ENCODE measurements at regions not wholly inside any gene's neighbourhood (a gene's known extent, or its start where the extent isn't known, plus 50 kb on each side); places are given as distances from the start of the nearest gene placed in this dataset.

DNA sequence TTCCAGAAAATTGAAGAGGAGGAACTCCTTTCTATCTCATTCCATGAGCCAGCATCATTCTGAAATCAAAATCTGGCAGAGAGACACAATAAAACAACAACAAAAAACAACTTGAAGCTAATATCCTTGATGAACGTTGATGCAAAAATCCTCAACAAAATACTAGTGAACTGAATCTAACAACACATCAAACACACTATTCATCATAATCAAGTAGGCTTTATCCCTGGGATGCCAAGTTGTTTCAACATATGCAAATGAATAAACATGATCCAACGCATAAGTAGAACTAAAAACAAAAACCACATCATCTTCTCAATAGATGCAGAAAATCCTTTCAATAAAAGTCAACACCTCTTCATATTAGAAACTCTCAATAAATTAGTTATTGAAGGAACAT is 335.3 kb upstream of the BRINP3 start:
- CTCF ChIA-PET (ENCODE audit: low intra/inter-chr PET ratio): no interaction called here
- no peak for ATAC-seq
- POLR2A ChIA-PET: no interaction called here
- FAIRE-seq: no peak
- in situ Hi-C loops (cut with MboI): no loop called here
- H3K9me3 ChIP-seq (replicated peaks; ENCODE audit: control insufficient read depth, insufficient read depth, low read depth, low read length): no peaks in the 10 kb centered on the region
- H3K9me1 ChIP-seq (ENCODE audit: control insufficient read depth, insufficient read depth, low read length): no peaks in the 10 kb centered on the region
- no peaks in the 10 kb centered on the region for H3K27me3 ChIP-seq (ENCODE audit: control insufficient read depth in 2 of 2, insufficient read depth in 2 of 2, low read length in 2 of 2)
- no peaks in the 10 kb centered on the region for H4K20me1 ChIP-seq (replicated peaks; ENCODE audit: control insufficient read depth, insufficient read depth, low read length)
- H3K36me3 ChIP-seq (ENCODE audit: control insufficient read depth, insufficient read depth, low read length): no peaks in the 10 kb centered on the region
- 0% methylated on average over 2 of the region's 2 CpGs for WGBS (ENCODE audit: insufficient coverage, low coverage, missing lambda C conversion rate)
- H3K27ac ChIP-seq (ENCODE audit: extremely low read depth, low read depth, low read length): no peak overlapping the region
- no peak for DNase-seq (ENCODE audit: extremely low read depth in 1 of 4, low spot score in 3 of 4)
- intact Hi-C loops (cut with micrococcal nuclease): no loop called here
- no peak overlapping the region for H3K9ac ChIP-seq (ENCODE audit: insufficient read depth in 1 of 2, low read depth in 2 of 2, low read length in 2 of 2)
- TF ChIP-seq, protein P1, sequence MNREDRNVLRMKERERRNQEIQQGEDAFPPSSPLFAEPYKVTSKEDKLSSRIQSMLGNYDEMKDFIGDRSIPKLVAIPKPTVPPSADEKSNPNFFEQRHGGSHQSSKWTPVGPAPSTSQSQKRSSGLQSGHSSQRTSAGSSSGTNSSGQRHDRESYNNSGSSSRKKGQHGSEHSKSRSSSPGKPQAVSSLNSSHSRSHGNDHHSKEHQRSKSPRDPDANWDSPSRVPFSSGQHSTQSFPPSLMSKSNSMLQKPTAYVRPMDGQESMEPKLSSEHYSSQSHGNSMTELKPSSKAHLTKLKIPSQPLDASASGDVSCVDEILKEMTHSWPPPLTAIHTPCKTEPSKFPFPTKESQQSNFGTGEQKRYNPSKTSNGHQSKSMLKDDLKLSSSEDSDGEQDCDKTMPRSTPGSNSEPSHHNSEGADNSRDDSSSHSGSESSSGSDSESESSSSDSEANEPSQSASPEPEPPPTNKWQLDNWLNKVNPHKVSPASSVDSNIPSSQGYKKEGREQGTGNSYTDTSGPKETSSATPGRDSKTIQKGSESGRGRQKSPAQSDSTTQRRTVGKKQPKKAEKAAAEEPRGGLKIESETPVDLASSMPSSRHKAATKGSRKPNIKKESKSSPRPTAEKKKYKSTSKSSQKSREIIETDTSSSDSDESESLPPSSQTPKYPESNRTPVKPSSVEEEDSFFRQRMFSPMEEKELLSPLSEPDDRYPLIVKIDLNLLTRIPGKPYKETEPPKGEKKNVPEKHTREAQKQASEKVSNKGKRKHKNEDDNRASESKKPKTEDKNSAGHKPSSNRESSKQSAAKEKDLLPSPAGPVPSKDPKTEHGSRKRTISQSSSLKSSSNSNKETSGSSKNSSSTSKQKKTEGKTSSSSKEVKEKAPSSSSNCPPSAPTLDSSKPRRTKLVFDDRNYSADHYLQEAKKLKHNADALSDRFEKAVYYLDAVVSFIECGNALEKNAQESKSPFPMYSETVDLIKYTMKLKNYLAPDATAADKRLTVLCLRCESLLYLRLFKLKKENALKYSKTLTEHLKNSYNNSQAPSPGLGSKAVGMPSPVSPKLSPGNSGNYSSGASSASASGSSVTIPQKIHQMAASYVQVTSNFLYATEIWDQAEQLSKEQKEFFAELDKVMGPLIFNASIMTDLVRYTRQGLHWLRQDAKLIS (CRISPR knock-in tag; IDR thresholded peaks at IDR 0.05): no peak
- TF ChIP-seq NFIC (IDR thresholded peaks at IDR 0.05): no peak
- no peak for TF ChIP-seq SMARCC2 (IDR thresholded peaks at IDR 0.05; ENCODE audit: low read depth)
- no TSS peak for BruUV-seq (replicated peaks)
- no peaks in the 10 kb centered on the region for H3K79me2 ChIP-seq (ENCODE audit: control insufficient read depth, insufficient read depth, low read length)
- no peak overlapping the region for H3K4me2 ChIP-seq (ENCODE audit: insufficient read depth, low read length)
- no peak overlapping the region for H3K4me3 ChIP-seq
- no peak overlapping the region for H2AFZ ChIP-seq (ENCODE audit: low read depth, low read length)
- no peaks in the 10 kb centered on the region for H3K4me1 ChIP-seq (replicated peaks in 1 of 2; ENCODE audit: control insufficient read depth in 2 of 2, insufficient read depth in 2 of 2, low read length in 2 of 2)
